ENCODE measurements at regions not wholly inside any gene's neighbourhood (a gene's known extent, or its start where the extent isn't known, plus 50 kb on each side); places are given as distances from the start of the nearest gene placed in this dataset.

- TF ChIP-seq ZNF462 (CRISPR knock-in tag; IDR thresholded peaks at IDR 0.05) (no peak), ETS1 (IDR thresholded peaks at IDR 0.05) (no peak), ZNF114 (CRISPR knock-in tag; IDR thresholded peaks at IDR 0.05) (no peak)
Measured at GRCh38 chr11:92682952-92683351, 286.5 kb upstream of the MTNR1B start (continued).

- Histone ChIP-seq H3K4me2 (no peak overlapping the region), H3K4me3 (no peak overlapping the region), H3K4me1 (ENCODE audit: insufficient read depth) (no peaks in the 10 kb centered on the region; the same call in 1 of the 2 replicates), H2AFZ (no peak overlapping the region), H3K36me3 (ENCODE audit: insufficient read depth) (no peaks in the 10 kb centered on the region), H3K27me3 (ENCODE audit: insufficient read depth) (no peaks in the 10 kb centered on the region), H3K27ac (ENCODE audit: low read depth) (no peak overlapping the region), H3F3A (replicated peaks; ENCODE audit: low read depth) (no peaks in the 10 kb centered on the region), H4K20me1 (replicated peaks; ENCODE audit: insufficient read depth) (no peaks in the 10 kb centered on the region), H3K9me2 (ENCODE audit: insufficient read depth) (peaks cover 4% of the 10 kb centered on the region; the same call in 1 of the 2 replicates), H3K79me2 (replicated peaks; ENCODE audit: insufficient read depth) (no peaks in the 10 kb centered on the region)
- TF ChIP-seq ZNF331 (CRISPR knock-in tag; IDR thresholded peaks at IDR 0.05; ENCODE audit: low read depth) (no peak), POLR2AphosphoS5 (IDR thresholded peaks at IDR 0.05; ENCODE audit: low read depth) (no peak), STAT1 (IDR thresholded peaks at IDR 0.05; ENCODE audit: unreplicated experiment) (no peak), JUNB (IDR thresholded peaks at IDR 0.05; ENCODE audit: unreplicated experiment) (no peak), ZNF114 (CRISPR knock-in tag; IDR thresholded peaks at IDR 0.05) (no peak), NANOG (IDR thresholded peaks at IDR 0.05; ENCODE audit: borderline replicate concordance) (no peak), EZH2phosphoT487 (IDR thresholded peaks at IDR 0.05; ENCODE audit: unreplicated experiment) (no peak), ZNF462 (CRISPR knock-in tag; IDR thresholded peaks at IDR 0.05) (no peak)
- no peak for ATAC-seq
- Mint-ChIP-seq H3K9me3 (no peaks in the 10 kb centered on the region), H3K4me3 (no peak overlapping the region), H3K27ac (no peak overlapping the region), H3K4me1 (peaks cover 20% of the 10 kb centered on the region), H3K27me3 (ENCODE audit: insufficient read depth, low read depth, poor library complexity) (no peaks in the 10 kb centered on the region), H3K36me3 (ENCODE audit: low read depth) (peaks cover 3% of the 10 kb centered on the region; the same call in 2 of the 3 replicates)
- no peak for DNase-seq (ENCODE audit: low spot score)
Measured at GRCh38 chr11:92685049-92685448, 284.4 kb upstream of the MTNR1B start.

Measured in GM23338 (cell line).